ENCODE measurements at regions not wholly inside any gene's neighbourhood (a gene's known extent, or its start where the extent isn't known, plus 50 kb on each side); places are given as distances from the start of the nearest gene placed in this dataset.

- Histone ChIP-seq H3K27ac (no peak overlapping the region), H3K4me3 (no peak overlapping the region), H3K4me1 (no peaks in the 10 kb centered on the region), H3K36me3 (no peaks in the 10 kb centered on the region), H3K27me3 (no peaks in the 10 kb centered on the region), H3K9me3 (no peaks in the 10 kb centered on the region)
- TF ChIP-seq POLR2A (IDR thresholded peaks at IDR 0.05) (no peak), CTCF (IDR thresholded peaks at IDR 0.05) (no peak), POLR2AphosphoS5 (IDR thresholded peaks at IDR 0.05) (no peak)
- no peak for DNase-seq (ENCODE audit: low spot score in 2 of 2)
- intact Hi-C loops (cut with DNase I; ENCODE audit: low total_unique reads) = no loop called here
Observed at GRCh38 chr4:17029964-17030363, 131.5 kb upstream of the LDB2 start.

GRCh38 chr4:17029432-17029831 lies 131.0 kb upstream of the LDB2 start:
- intact Hi-C loops (cut with DNase I; ENCODE audit: low total_unique reads) = no loop called here

GRCh38 chr4:17027495-17027894 lies 129.1 kb upstream of the LDB2 start:
- no peaks in the 10 kb centered on the region for H3K9me3 ChIP-seq
- TF ChIP-seq POLR2AphosphoS5 (IDR thresholded peaks at IDR 0.05) = no peak
- no peak for TF ChIP-seq CTCF (IDR thresholded peaks at IDR 0.05)
- TF ChIP-seq POLR2A (IDR thresholded peaks at IDR 0.05) = no peak
- no peaks in the 10 kb centered on the region for H3K4me1 ChIP-seq
- no peak overlapping the region for H3K27ac ChIP-seq
- intact Hi-C loops (cut with DNase I; ENCODE audit: low total_unique reads) = no loop called here
- no peaks in the 10 kb centered on the region for H3K36me3 ChIP-seq
- H3K27me3 ChIP-seq = no peaks in the 10 kb centered on the region
- no peak for DNase-seq (ENCODE audit: low spot score in 2 of 2)
- no peak overlapping the region for H3K4me3 ChIP-seq

More at GRCh38 chr4:17029432-17029831, 131.0 kb upstream of the LDB2 start:
- no peak overlapping the region for H3K27ac ChIP-seq
- H3K9me3 ChIP-seq = no peaks in the 10 kb centered on the region
- no peak for TF ChIP-seq POLR2AphosphoS5 (IDR thresholded peaks at IDR 0.05)
- TF ChIP-seq POLR2A (IDR thresholded peaks at IDR 0.05) = no peak
- no peak for TF ChIP-seq CTCF (IDR thresholded peaks at IDR 0.05)
- no peak overlapping the region for H3K4me3 ChIP-seq
- H3K4me1 ChIP-seq = no peaks in the 10 kb centered on the region
- H3K36me3 ChIP-seq = no peaks in the 10 kb centered on the region
- no peaks in the 10 kb centered on the region for H3K27me3 ChIP-seq
- no peak for DNase-seq (ENCODE audit: low spot score in 2 of 2)

GRCh38 chr4:17024425-17024824 lies 126.0 kb upstream of the LDB2 start:
- intact Hi-C loops (cut with DNase I; ENCODE audit: low total_unique reads) = no loop called here
- Histone ChIP-seq H3K27me3 (no peaks in the 10 kb centered on the region), H3K27ac (no peak overlapping the region), H3K4me1 (no peaks in the 10 kb centered on the region), H3K9me3 (no peaks in the 10 kb centered on the region), H3K4me3 (no peak overlapping the region), H3K36me3 (no peaks in the 10 kb centered on the region)
- TF ChIP-seq POLR2AphosphoS5 (IDR thresholded peaks at IDR 0.05) (no peak), POLR2A (IDR thresholded peaks at IDR 0.05) (no peak), CTCF (IDR thresholded peaks at IDR 0.05) (no peak)
- no peak for DNase-seq (ENCODE audit: low spot score in 2 of 2)

GRCh38 chr4:17020901-17021300 lies 122.5 kb upstream of the LDB2 start:
- no peak overlapping the region for H3K27ac ChIP-seq
- TF ChIP-seq CTCF (IDR thresholded peaks at IDR 0.05) = no peak
- no peak for TF ChIP-seq POLR2A (IDR thresholded peaks at IDR 0.05)
- no peak for TF ChIP-seq POLR2AphosphoS5 (IDR thresholded peaks at IDR 0.05)
- no peaks in the 10 kb centered on the region for H3K9me3 ChIP-seq
- no peak overlapping the region for H3K4me3 ChIP-seq
- H3K36me3 ChIP-seq = no peaks in the 10 kb centered on the region
- no peak for DNase-seq (ENCODE audit: low spot score in 2 of 2)
- no peaks in the 10 kb centered on the region for H3K27me3 ChIP-seq
- H3K4me1 ChIP-seq = no peaks in the 10 kb centered on the region
- intact Hi-C loops (cut with DNase I; ENCODE audit: low total_unique reads) = no loop called here

All from breast epithelium (tissue), 4 donors.